Vagina (tissue), 2 donors: ENCODE measurements at regions not wholly inside any gene's neighbourhood (a gene's known extent, or its start where the extent isn't known, plus 50 kb on each side); places are given as distances from the start of the nearest gene placed in this dataset.
A peak's percentile ranks its signal among the peaks of the same experiment; 100 is the strongest.

Source experiments
- DNase-seq, 2 donors: peaks; one replicate each; pipeline ENCODE4 v3.0.0-alpha.2; 2017; ENCODE audit errors: extremely low spot score in 2 of 2
- H3K27ac ChIP-seq: fragments of 200-600 bp; sonication (generic); one replicate; pipeline ENCODE4 v1.5.1; 2019
- H3K27me3 ChIP-seq: fragments of 200-600 bp; sonication (generic); one replicate; pipeline ENCODE4 v1.5.1; 2019
- H3K36me3 ChIP-seq, 2 donors: fragments of 200-600 bp; sonication (generic); one replicate each; pipeline ENCODE4 v1.5.1; 2017 to 2019
- H3K4me1 ChIP-seq: fragments of 200-600 bp; sonication (generic); one replicate; pipeline ENCODE4 v1.5.1; 2019
- H3K4me3 ChIP-seq, 2 donors: fragments of 200-600 bp; sonication (generic); 1 replicate in 1 of 2; 2 replicates in 1 of 2; pipeline ENCODE4 v1.5.1; 2016 to 2019
- H3K9me3 ChIP-seq: fragments of 200-600 bp; sonication (generic); one replicate; pipeline ENCODE4 v1.5.1; 2019
- POLR2A ChIP-seq, 2 donors: fragments of 450-650 bp; IDR thresholded peaks; one replicate each; pipeline ENCODE4 v1.6.1; 2017; ENCODE audit warnings: antibody characterized with exemption in 2 of 2, mild to moderate bottlenecking in 2 of 2, moderate library complexity in 2 of 2
- POLR2AphosphoS5 ChIP-seq, 2 donors: sonication (generic); formaldehyde crosslinking; IDR thresholded peaks; one replicate each; pipeline ENCODE4 v1.9.0; 2017; ENCODE audit warnings: antibody characterized with exemption in 2 of 2, mild to moderate bottlenecking in 2 of 2, low read depth in 1 of 2; ENCODE audit not compliant: insufficient read depth in 1 of 2
- intact Hi-C: fragments of 100-400 bp; cut with DNase I; formaldehyde crosslinking; loops from one replicate; pipeline ENCODE4 v1.15.1; 2023
- TF ChIP-seq, protein P1 (sequence below), 3 experiments: fragments of 450-650 bp in 2 of 3; fragments of 200-600 bp in 1 of 3; sonication (generic) in 1 of 3; IDR thresholded peaks; one replicate each; pipeline ENCODE4 v1.5.1; 2017 to 2019; ENCODE audit warnings: antibody characterized with exemption in 3 of 3, mild to moderate bottlenecking in 2 of 3, moderate library complexity in 2 of 3

DNA sequence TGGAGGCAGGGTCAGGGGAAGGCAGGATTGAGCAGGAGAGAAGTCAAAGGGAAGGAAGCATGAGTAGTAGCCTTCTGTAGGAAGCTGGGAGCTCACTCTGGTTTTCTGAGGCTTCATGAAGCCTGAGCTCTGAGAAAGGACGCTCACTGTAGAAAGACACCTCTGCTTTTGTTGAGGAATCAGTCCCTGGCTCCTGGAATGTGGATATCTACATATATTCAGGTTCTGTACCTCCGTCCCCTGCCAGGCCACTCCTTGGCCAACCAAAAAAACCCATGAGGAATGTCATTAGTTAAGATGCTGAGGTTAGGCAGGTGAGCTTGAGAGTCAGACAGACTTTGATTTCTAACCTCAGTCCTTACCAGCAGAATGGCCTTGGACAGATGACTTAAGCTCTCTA lies 283.5 kb upstream of the HABP2 start:
- H3K27me3 ChIP-seq, result no peaks in the 10 kb centered on the region
- H3K36me3 ChIP-seq, result no peaks in the 10 kb centered on the region
- no peaks in the 10 kb centered on the region for H3K9me3 ChIP-seq
- intact Hi-C loops, result no loop called here
- H3K27ac ChIP-seq, result no peak overlapping the region
- H3K4me3 ChIP-seq, result no peak overlapping the region
- H3K4me1 ChIP-seq, result peaks cover 22% of the 10 kb centered on the region
- no peak for DNase-seq
- no peak for TF ChIP-seq POLR2A (IDR thresholded peaks at IDR 0.05)

DNA sequence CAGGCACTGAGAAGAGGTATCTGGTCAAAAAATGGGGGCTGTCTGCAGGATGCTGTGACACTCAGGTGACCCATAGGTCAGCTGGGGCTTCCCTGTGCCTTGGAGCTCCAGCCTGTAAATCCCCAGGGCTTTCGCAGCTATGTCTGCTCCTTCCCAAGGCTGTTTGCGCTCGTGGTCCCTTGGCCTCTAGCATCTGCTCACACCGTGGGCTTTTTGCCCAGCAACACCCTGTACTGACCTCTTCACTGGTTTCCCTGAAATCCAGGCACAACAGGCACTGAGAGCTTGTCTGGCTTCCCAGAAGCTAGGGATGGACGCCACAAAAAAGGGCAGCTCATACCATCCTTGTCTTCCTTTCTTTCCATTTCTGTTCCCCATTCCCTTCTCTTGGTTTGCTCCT lies 280.3 kb upstream of the HABP2 start:
- Histone ChIP-seq H3K27ac (no peak overlapping the region), H3K27me3 (no peaks in the 10 kb centered on the region), H3K9me3 (no peaks in the 10 kb centered on the region), H3K4me3 (no peak overlapping the region), H3K4me1 (peaks cover 22% of the 10 kb centered on the region), H3K36me3 (no peaks in the 10 kb centered on the region)
- TF ChIP-seq, protein P1, sequence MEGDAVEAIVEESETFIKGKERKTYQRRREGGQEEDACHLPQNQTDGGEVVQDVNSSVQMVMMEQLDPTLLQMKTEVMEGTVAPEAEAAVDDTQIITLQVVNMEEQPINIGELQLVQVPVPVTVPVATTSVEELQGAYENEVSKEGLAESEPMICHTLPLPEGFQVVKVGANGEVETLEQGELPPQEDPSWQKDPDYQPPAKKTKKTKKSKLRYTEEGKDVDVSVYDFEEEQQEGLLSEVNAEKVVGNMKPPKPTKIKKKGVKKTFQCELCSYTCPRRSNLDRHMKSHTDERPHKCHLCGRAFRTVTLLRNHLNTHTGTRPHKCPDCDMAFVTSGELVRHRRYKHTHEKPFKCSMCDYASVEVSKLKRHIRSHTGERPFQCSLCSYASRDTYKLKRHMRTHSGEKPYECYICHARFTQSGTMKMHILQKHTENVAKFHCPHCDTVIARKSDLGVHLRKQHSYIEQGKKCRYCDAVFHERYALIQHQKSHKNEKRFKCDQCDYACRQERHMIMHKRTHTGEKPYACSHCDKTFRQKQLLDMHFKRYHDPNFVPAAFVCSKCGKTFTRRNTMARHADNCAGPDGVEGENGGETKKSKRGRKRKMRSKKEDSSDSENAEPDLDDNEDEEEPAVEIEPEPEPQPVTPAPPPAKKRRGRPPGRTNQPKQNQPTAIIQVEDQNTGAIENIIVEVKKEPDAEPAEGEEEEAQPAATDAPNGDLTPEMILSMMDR (IDR thresholded peaks at IDR 0.05), result no peak
- TF ChIP-seq POLR2AphosphoS5 (IDR thresholded peaks at IDR 0.05; ENCODE audit: insufficient read depth in 1 of 2, low read depth in 1 of 2), result no peak
- TF ChIP-seq POLR2A (IDR thresholded peaks at IDR 0.05), result no peak
- no peak for DNase-seq
- intact Hi-C loops, result no loop called here

DNA sequence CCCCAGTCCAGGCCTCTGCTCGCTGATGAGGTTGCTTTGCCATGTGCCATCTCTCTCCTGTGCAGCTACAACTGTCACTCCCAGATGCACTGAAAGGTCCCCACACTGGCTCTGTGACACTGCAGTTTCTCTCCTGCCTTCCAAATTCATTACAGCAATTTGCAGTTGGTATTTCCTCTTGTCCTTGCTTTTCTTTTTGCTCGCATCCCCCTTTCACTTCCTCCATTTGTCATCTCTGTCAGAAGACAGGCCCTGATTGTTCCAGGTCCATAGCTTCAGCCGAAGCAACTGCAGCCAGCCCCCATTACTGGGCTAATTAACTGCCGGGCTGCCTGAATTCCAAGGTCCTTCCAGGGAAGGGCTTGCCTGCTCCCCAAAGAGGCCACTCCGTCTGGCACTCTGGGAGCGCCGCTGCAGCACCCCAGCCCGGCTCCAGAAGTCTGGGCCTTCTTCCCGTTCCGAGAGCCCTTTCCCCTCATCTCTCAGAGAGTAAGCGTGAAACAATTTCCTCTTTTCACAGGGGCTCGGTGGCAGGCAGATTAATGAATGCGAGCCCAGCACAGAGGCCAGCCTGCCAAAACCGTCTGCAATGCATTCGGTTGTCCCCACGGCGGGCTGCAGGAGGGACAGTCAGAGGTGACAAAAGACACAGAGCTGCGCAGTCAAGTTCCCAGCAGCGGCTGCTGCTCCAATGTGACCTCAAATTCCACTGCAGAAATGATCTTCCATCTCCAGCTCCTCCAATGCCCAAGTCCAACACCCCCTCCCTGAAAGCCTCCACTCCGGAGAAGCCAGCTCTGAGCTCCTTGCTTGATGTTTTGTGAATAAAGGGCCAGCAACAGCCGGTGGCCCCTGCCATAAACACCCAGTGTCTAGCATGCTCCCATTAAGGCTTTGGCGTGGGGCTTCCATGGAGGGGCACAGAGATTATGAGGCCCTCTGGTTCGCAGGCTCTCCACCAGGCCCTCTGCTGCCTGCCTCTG lies 279.4 kb upstream of the HABP2 start:
- intact Hi-C loops, result no loop called here
- peaks cover 17% of the 10 kb centered on the region for H3K4me1 ChIP-seq
- DNase-seq, result no peak
- peak overlapping the region; percentile 25 for H3K27ac ChIP-seq
- H3K36me3 ChIP-seq, result no peaks in the 10 kb centered on the region
- H3K27me3 ChIP-seq, result no peaks in the 10 kb centered on the region
- no peak for TF ChIP-seq POLR2AphosphoS5 (IDR thresholded peaks at IDR 0.05; ENCODE audit: insufficient read depth in 1 of 2, low read depth in 1 of 2)
- H3K4me3 ChIP-seq, result no peak overlapping the region
- H3K9me3 ChIP-seq, result no peaks in the 10 kb centered on the region

DNA sequence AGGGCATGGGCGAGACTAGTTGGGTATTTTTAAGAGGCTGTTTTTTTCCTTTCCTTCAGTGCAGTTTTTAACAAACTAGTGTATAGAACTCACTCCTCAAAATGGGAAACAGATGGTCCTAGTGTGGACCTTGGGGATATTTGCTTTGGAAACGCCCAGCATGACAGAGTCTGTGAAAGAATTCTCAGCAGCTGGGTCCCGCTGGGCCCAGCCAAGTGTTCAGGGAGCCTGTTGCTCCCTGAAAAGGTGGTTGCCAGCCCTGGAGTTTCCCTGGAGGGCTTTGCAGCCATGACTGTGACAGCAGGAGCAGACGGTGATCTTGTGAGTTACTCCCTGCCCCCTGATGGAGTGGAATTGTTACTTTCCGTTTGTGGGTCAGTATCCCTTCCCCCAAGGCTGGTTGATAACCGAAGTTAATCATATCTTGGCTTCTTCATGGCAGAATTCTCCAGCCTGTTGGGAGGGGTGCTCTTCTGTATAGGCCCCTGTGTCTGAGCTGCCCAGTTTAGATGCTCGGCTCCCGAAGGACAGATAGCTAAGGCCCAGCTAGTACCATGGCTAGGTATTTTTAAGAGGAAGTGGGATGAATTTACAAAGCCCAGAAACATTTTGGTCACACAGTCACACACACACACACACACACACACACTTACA lies 278.6 kb upstream of the HABP2 start:
- peaks cover 17% of the 10 kb centered on the region for H3K4me1 ChIP-seq
- TF ChIP-seq, protein P1 (IDR thresholded peaks at IDR 0.05), result no peak
- TF ChIP-seq POLR2AphosphoS5 (IDR thresholded peaks at IDR 0.05; ENCODE audit: insufficient read depth in 1 of 2, low read depth in 1 of 2) (no peak), POLR2A (IDR thresholded peaks at IDR 0.05) (no peak)
- peak overlapping the region; percentile 25 for H3K27ac ChIP-seq
- H3K4me3 ChIP-seq, result no peak overlapping the region
- H3K27me3 ChIP-seq, result no peaks in the 10 kb centered on the region
- intact Hi-C loops, result no loop called here
- DNase-seq, result no peak
- no peaks in the 10 kb centered on the region for H3K9me3 ChIP-seq
- H3K36me3 ChIP-seq, result no peaks in the 10 kb centered on the region

DNA sequence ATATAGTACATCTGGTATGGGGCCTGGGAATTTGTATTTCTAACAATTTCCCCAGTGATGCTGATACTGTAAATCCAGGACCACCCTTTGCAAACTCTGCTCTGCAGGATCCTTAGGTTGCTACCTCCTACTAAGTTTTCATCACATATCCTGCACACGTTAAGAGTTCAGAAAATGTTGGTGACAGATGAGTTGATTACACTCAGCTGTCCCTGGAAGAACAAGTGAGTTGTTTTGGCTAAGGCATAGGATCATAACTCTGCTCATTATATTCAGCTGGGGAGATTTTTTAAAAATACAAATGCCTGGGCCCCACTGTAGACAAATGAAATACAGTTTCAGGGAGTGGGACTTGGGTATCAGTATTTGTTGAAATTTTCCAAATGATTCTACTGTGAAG lies 274.6 kb upstream of the HABP2 start:
- Histone ChIP-seq H3K4me1 (peaks cover 9% of the 10 kb centered on the region), H3K27me3 (no peaks in the 10 kb centered on the region), H3K4me3 (no peak overlapping the region), H3K27ac (no peak overlapping the region), H3K9me3 (no peaks in the 10 kb centered on the region), H3K36me3 (no peaks in the 10 kb centered on the region)
- intact Hi-C loops, result no loop called here
- TF ChIP-seq POLR2A (IDR thresholded peaks at IDR 0.05) (no peak), POLR2AphosphoS5 (IDR thresholded peaks at IDR 0.05; ENCODE audit: insufficient read depth in 1 of 2, low read depth in 1 of 2) (no peak)
- TF ChIP-seq, protein P1 (IDR thresholded peaks at IDR 0.05), result no peak
- no peak for DNase-seq

DNA sequence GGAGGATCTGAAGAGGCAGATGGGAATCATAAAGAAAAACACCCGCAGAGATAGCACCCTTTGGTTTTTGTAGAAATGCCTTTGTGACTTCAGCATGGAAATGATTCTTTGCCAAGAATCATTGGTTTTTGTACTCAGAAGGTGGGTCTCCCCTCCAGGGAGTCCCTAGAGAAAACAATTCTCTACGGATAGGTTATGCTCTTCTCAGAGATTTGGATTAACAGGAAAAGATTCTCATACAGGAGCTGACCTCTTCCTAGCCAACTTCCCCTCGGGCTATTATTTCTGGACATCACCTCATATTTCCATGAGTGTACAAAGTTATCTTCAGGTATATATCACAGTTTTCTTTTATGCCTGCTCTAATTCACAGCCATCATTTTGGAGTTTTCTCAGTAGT lies 274.2 kb upstream of the HABP2 start:
- Histone ChIP-seq H3K4me1 (peaks cover 6% of the 10 kb centered on the region), H3K27me3 (no peaks in the 10 kb centered on the region), H3K27ac (no peak overlapping the region), H3K9me3 (no peaks in the 10 kb centered on the region), H3K4me3 (no peak overlapping the region), H3K36me3 (no peaks in the 10 kb centered on the region)
- intact Hi-C loops, result no loop called here
- TF ChIP-seq, protein P1 (IDR thresholded peaks at IDR 0.05), result no peak
- TF ChIP-seq POLR2AphosphoS5 (IDR thresholded peaks at IDR 0.05; ENCODE audit: insufficient read depth in 1 of 2, low read depth in 1 of 2) (no peak), POLR2A (IDR thresholded peaks at IDR 0.05) (no peak)
- DNase-seq, result no peak
